Naive thymus-derived CD4-positive, alpha-beta T cell (primary cell): ENCODE measurements at regions not wholly inside any gene's neighbourhood (a gene's known extent, or its start where the extent isn't known, plus 50 kb on each side); places are given as distances from the start of the nearest gene placed in this dataset.

Experiments used
- ATAC-seq: fragments of 150-1000 bp; cut with Tn5 transposase; 2 replicates; pipeline ENCODE4 v1.10.0; 2021; ENCODE audit warnings: mild to moderate bottlenecking, moderate library complexity
- CTCF ChIA-PET: fragments of 350-600 bp; sonication (Branson Sonifier 250); formaldehyde crosslinking; loops from one replicate; lab custom pipeline; 2021; ENCODE audit warnings: antibody characterized with exemption; lab: Charles Lee
- POLR2A ChIA-PET: fragments of 350-600 bp; sonication (Branson Sonifier 250); formaldehyde crosslinking; loops from one replicate; lab custom pipeline; 2021; ENCODE audit warnings: antibody characterized with exemption, inconsistent platforms; lab: Charles Lee
- DNase-seq, 9 donors: peaks; one replicate each; pipeline versions ENCODE4 v3.0.0 to v3.0.0-alpha.2; 2020 to 2022; ENCODE audit warnings: mixed read lengths in 1 of 9
- H3K27ac ChIP-seq: one replicate; pipeline ENCODE4 v1.7.0; 2013; ENCODE audit warnings: mild to moderate bottlenecking, low read depth, low read length, moderate library complexity
- H3K27me3 ChIP-seq, 2 donors: one replicate each; pipeline ENCODE4 v1.7.0; 2013; ENCODE audit warnings: low read length in 2 of 2, mild to moderate bottlenecking in 2 of 2, moderate library complexity in 2 of 2; ENCODE audit not compliant: control insufficient read depth in 2 of 2, insufficient read depth in 2 of 2
- H3K36me3 ChIP-seq, 3 experiments: 1 replicate in 2 of 3; 2 replicates in 1 of 3; pipeline ENCODE4 v1.7.0; 2013; ENCODE audit warnings: low read length in 3 of 3, mild to moderate bottlenecking in 3 of 3, moderate library complexity in 1 of 3; ENCODE audit not compliant: insufficient read depth in 3 of 3, control insufficient read depth in 2 of 3
- H3K4me1 ChIP-seq, 2 donors: one replicate each; pipeline ENCODE4 v1.7.0; 2013; ENCODE audit warnings: low read length in 2 of 2, mild to moderate bottlenecking in 2 of 2, moderate library complexity in 1 of 2; ENCODE audit not compliant: control insufficient read depth in 2 of 2, insufficient read depth in 2 of 2
- H3K4me3 ChIP-seq: 2 replicates; pipeline ENCODE4 v1.7.0; 2013; ENCODE audit warnings: mild to moderate bottlenecking, low read length
- H3K9me3 ChIP-seq, 3 experiments: 1 replicate in 2 of 3; 2 replicates in 1 of 3; pipeline ENCODE4 v1.7.0; 2013; ENCODE audit warnings: low read length in 3 of 3; ENCODE audit not compliant: control insufficient read depth in 2 of 3
- H3K27ac Mint-ChIP-seq, 9 donors: one replicate each; pipeline ENCODE4 v1.8.0; 2020 to 2022; ENCODE audit warnings: mixed read lengths in 9 of 9, mild to moderate bottlenecking in 8 of 9, moderate library complexity in 5 of 9, inconsistent platforms in 2 of 9
- H3K27me3 Mint-ChIP-seq, 5 donors: one replicate each; pipeline ENCODE4 v1.8.0; 2021 to 2022; ENCODE audit warnings: mixed read lengths in 5 of 5, mild to moderate bottlenecking in 1 of 5
- H3K36me3 Mint-ChIP-seq, 5 donors: one replicate each; pipeline ENCODE4 v1.8.0; 2020 to 2022; ENCODE audit warnings: mixed read lengths in 5 of 5, mild to moderate bottlenecking in 3 of 5, inconsistent platforms in 1 of 5
- H3K4me1 Mint-ChIP-seq, 7 donors: one replicate each; pipeline ENCODE4 v1.8.0; 2020 to 2022; ENCODE audit warnings: mixed read lengths in 7 of 7, mild to moderate bottlenecking in 3 of 7, inconsistent platforms in 1 of 7
- H3K4me3 Mint-ChIP-seq, 10 donors: one replicate each; pipeline ENCODE4 v1.8.0; 2020 to 2022; ENCODE audit warnings: mild to moderate bottlenecking in 10 of 10, mixed read lengths in 10 of 10, moderate library complexity in 6 of 10, inconsistent platforms in 2 of 10
- H3K9me3 Mint-ChIP-seq, 11 donors: one replicate each; pipeline ENCODE4 v1.8.0; 2020 to 2022; ENCODE audit warnings: mixed read lengths in 11 of 11, mild to moderate bottlenecking in 4 of 11, inconsistent platforms in 1 of 11, moderate library complexity in 1 of 11
- intact Hi-C, 2 donors: fragments of 100-400 bp; cut with micrococcal nuclease; formaldehyde crosslinking; loops; one replicate each; pipeline ENCODE4 v1.15.1; 2023

- no peak overlapping the region for H3K27ac ChIP-seq
- Mint-ChIP-seq H3K27ac (no peak overlapping the region), H3K9me3 (peaks cover 0 to 6% (median 0%) of the 10 kb centered on the region in 11 donors), H3K36me3 (peaks cover 0 to 3% (median 0%) of the 10 kb centered on the region in 5 donors), H3K4me3 (no peak overlapping the region), H3K4me1 (no peaks in the 10 kb centered on the region), H3K27me3 (peaks cover 0 to 25% (median 9%) of the 10 kb centered on the region in 5 donors)
- DNase-seq (no peak), ATAC-seq (no peak)
- H3K4me1 ChIP-seq, result no peaks in the 10 kb centered on the region
- ChIA-PET POLR2A (no interaction called here), CTCF (no interaction called here)
- no peak overlapping the region for H3K4me3 ChIP-seq
- no peaks in the 10 kb centered on the region for H3K9me3 ChIP-seq
- no peaks in the 10 kb centered on the region for H3K36me3 ChIP-seq
- intact Hi-C loops, result no loop called here
- H3K27me3 ChIP-seq, result no peaks in the 10 kb centered on the region
Measured at GRCh38 chr20:60961551-60961950, 290.5 kb upstream of the CDH4 start.

GRCh38 chr20:60962367-60963045, 289.6 kb upstream of the CDH4 start:
- no peak for DNase-seq
- Histone ChIP-seq H3K9me3 (no peaks in the 10 kb centered on the region), H3K27me3 (no peaks in the 10 kb centered on the region), H3K4me1 (no peaks in the 10 kb centered on the region), H3K27ac (no peak overlapping the region), H3K36me3 (no peaks in the 10 kb centered on the region), H3K4me3 (no peak overlapping the region)
- Mint-ChIP-seq H3K4me1 (no peaks in the 10 kb centered on the region), H3K27ac (no peak overlapping the region), H3K4me3 (no peak overlapping the region), H3K27me3 (peaks cover 0 to 29% (median 10%) of the 10 kb centered on the region in 5 donors), H3K9me3 (peaks cover 0 to 7% (median 0%) of the 10 kb centered on the region in 11 donors), H3K36me3 (peaks cover 0 to 3% (median 0%) of the 10 kb centered on the region in 5 donors)
- ATAC-seq, result no peak
- CTCF ChIA-PET, result no interaction called here
- intact Hi-C loops, result no loop called here
- POLR2A ChIA-PET, result no interaction called here

GRCh38 chr20:60963146-60963545, 288.9 kb upstream of the CDH4 start:
- Histone ChIP-seq H3K27me3 (no peaks in the 10 kb centered on the region), H3K4me3 (no peak overlapping the region), H3K27ac (no peak overlapping the region), H3K9me3 (no peaks in the 10 kb centered on the region), H3K4me1 (no peaks in the 10 kb centered on the region), H3K36me3 (no peaks in the 10 kb centered on the region)
- no peak overlapping the region for H3K27ac Mint-ChIP-seq
- intact Hi-C loops, result no loop called here
- H3K4me1 Mint-ChIP-seq, result no peaks in the 10 kb centered on the region
- DNase-seq (no peak), ATAC-seq (no peak)
- H3K36me3 Mint-ChIP-seq, result peaks cover 0 to 3% (median 0%) of the 10 kb centered on the region in 5 donors
- no peak overlapping the region for H3K4me3 Mint-ChIP-seq
- peaks cover 0 to 24% (median 6%) of the 10 kb centered on the region in 5 donors for H3K27me3 Mint-ChIP-seq
- H3K9me3 Mint-ChIP-seq, result peaks cover 0 to 7% (median 0%) of the 10 kb centered on the region in 11 donors
- ChIA-PET POLR2A (no interaction called here), CTCF (no interaction called here)

- Mint-ChIP-seq H3K36me3 (peaks cover 0 to 3% (median 0%) of the 10 kb centered on the region in 5 donors), H3K27ac (no peak overlapping the region), H3K4me3 (no peak overlapping the region), H3K9me3 (peaks cover 0 to 7% (median 0%) of the 10 kb centered on the region in 11 donors), H3K27me3 (peaks cover 0 to 20% (median 6%) of the 10 kb centered on the region in 5 donors), H3K4me1 (no peaks in the 10 kb centered on the region)
- ChIA-PET POLR2A (no interaction called here), CTCF (no interaction called here)
- Histone ChIP-seq H3K4me3 (no peak overlapping the region), H3K36me3 (no peaks in the 10 kb centered on the region), H3K27me3 (no peaks in the 10 kb centered on the region), H3K4me1 (no peaks in the 10 kb centered on the region), H3K9me3 (no peaks in the 10 kb centered on the region), H3K27ac (no peak overlapping the region)
- intact Hi-C loops, result no loop called here
- no peak for DNase-seq
- ATAC-seq, result no peak
Measured at GRCh38 chr20:60964911-60965310, 287.1 kb upstream of the CDH4 start.

- DNase-seq, result no peak
- intact Hi-C loops, result no loop called here
- no peaks in the 10 kb centered on the region for H3K4me1 ChIP-seq
- Mint-ChIP-seq H3K36me3 (peaks cover 0 to 3% (median 0%) of the 10 kb centered on the region in 5 donors), H3K27me3 (peaks cover 0 to 13% (median 0%) of the 10 kb centered on the region in 5 donors), H3K4me3 (no peak overlapping the region), H3K9me3 (peaks cover 0 to 5% (median 0%) of the 10 kb centered on the region in 11 donors), H3K27ac (no peak overlapping the region), H3K4me1 (no peaks in the 10 kb centered on the region)
- CTCF ChIA-PET, result no interaction called here
- no peaks in the 10 kb centered on the region for H3K9me3 ChIP-seq
- no peaks in the 10 kb centered on the region for H3K36me3 ChIP-seq
- no peak for ATAC-seq
- H3K27me3 ChIP-seq, result no peaks in the 10 kb centered on the region
- no peak overlapping the region for H3K27ac ChIP-seq
- POLR2A ChIA-PET, result no interaction called here
- no peak overlapping the region for H3K4me3 ChIP-seq
Measured at GRCh38 chr20:60966031-60966430, 286.0 kb upstream of the CDH4 start.

GRCh38 chr20:60966766-60967165, 285.3 kb upstream of the CDH4 start:
- ATAC-seq (no peak), DNase-seq (no peak)
- H3K9me3 Mint-ChIP-seq, result peaks cover 0 to 5% (median 0%) of the 10 kb centered on the region in 11 donors
- intact Hi-C loops, result no loop called here
- no peaks in the 10 kb centered on the region for H3K27me3 ChIP-seq
- no peaks in the 10 kb centered on the region for H3K4me1 ChIP-seq
- H3K4me3 ChIP-seq, result no peak overlapping the region
- peaks cover 0 to 3% (median 0%) of the 10 kb centered on the region in 5 donors for H3K36me3 Mint-ChIP-seq
- ChIA-PET POLR2A (no interaction called here), CTCF (no interaction called here)
- H3K27me3 Mint-ChIP-seq, result peaks cover 0 to 13% (median 0%) of the 10 kb centered on the region in 5 donors
- H3K4me1 Mint-ChIP-seq, result no peaks in the 10 kb centered on the region
- no peak overlapping the region for H3K27ac ChIP-seq
- no peaks in the 10 kb centered on the region for H3K36me3 ChIP-seq
- no peak overlapping the region for H3K27ac Mint-ChIP-seq
- H3K9me3 ChIP-seq, result no peaks in the 10 kb centered on the region
- H3K4me3 Mint-ChIP-seq, result no peak overlapping the region
